Neural progenitor cell (in vitro differentiated cells): ENCODE measurements at regions not wholly inside any gene's neighbourhood (a gene's known extent, or its start where the extent isn't known, plus 50 kb on each side); places are given as distances from the start of the nearest gene placed in this dataset.

Source experiments
- CTCF ChIP-seq: fragments of 200-600 bp; sonication (generic); IDR thresholded peaks from 2 replicates; pipeline ENCODE4 v1.5.1; 2017; ENCODE audit warnings: antibody characterized with exemption, mild to moderate bottlenecking
- EZH2 ChIP-seq: fragments of 200-600 bp; sonication (generic); IDR thresholded peaks from 2 replicates; pipeline ENCODE4 v1.6.1; 2017; ENCODE audit warnings: antibody characterized with exemption, mild to moderate bottlenecking, moderate library complexity

GRCh38 chr5:158340608-158341007 is 481.7 kb upstream of the CLINT1 start:
- TF ChIP-seq CTCF (no peak), EZH2 (no peak)
